22Rv1 (cell line): ENCODE measurements at regions not wholly inside any gene's neighbourhood (a gene's known extent, or its start where the extent isn't known, plus 50 kb on each side); places are given as distances from the start of the nearest gene placed in this dataset.

Source experiments
- ZFX ChIP-seq: fragments of 450-650 bp; IDR thresholded peaks from 2 replicates; pipeline ENCODE4 v1.6.1; 2017; ENCODE audit warnings: antibody characterized with exemption, borderline replicate concordance
- TF ChIP-seq, protein P1 (sequence below): fragments of 450-650 bp; IDR thresholded peaks from 2 replicates; pipeline ENCODE4 v1.5.1; 2017; ENCODE audit warnings: mild to moderate bottlenecking

DNA sequence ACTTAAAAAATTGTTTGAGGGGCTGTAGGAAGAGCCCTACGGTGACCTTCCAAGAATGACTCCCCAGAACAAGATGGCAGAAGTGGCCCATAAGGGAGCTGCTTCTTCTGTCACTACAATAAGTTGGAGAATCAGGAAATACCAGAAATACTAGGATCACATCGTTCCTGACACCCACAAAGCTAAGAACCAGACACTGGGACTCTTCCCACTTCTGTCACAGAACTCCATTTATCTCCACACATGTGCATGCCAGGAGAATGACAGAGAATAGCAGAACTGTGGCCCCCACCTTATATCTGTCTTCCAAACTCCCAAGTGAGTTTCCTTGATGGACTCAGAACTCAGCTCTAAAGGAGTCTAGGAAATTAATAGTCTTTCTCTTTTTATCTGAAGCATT is 54.6 kb upstream of the UBR2 start:
- TF ChIP-seq, protein P1, sequence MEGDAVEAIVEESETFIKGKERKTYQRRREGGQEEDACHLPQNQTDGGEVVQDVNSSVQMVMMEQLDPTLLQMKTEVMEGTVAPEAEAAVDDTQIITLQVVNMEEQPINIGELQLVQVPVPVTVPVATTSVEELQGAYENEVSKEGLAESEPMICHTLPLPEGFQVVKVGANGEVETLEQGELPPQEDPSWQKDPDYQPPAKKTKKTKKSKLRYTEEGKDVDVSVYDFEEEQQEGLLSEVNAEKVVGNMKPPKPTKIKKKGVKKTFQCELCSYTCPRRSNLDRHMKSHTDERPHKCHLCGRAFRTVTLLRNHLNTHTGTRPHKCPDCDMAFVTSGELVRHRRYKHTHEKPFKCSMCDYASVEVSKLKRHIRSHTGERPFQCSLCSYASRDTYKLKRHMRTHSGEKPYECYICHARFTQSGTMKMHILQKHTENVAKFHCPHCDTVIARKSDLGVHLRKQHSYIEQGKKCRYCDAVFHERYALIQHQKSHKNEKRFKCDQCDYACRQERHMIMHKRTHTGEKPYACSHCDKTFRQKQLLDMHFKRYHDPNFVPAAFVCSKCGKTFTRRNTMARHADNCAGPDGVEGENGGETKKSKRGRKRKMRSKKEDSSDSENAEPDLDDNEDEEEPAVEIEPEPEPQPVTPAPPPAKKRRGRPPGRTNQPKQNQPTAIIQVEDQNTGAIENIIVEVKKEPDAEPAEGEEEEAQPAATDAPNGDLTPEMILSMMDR, result no peak
- TF ChIP-seq ZFX, result no peak
